ENCODE measurements at regions not wholly inside any gene's neighbourhood (a gene's known extent, or its start where the extent isn't known, plus 50 kb on each side); places are given as distances from the start of the nearest gene placed in this dataset.
"Not testable (repeated sequence)": the region's sequence is repeated elsewhere in the genome, so short reads cannot be mapped to it uniquely, and the experiment has no call there.

- intact Hi-C loops (cut with micrococcal nuclease; ENCODE audit: unreplicated experiment) = no loop called here
- Histone ChIP-seq H3K27ac (ENCODE audit: low read depth, low read length, poor library complexity, severe bottlenecking) (no peak overlapping the region), H3K4me3 (ENCODE audit: low read depth, low read length, poor library complexity, severe bottlenecking) (no peak overlapping the region), H3K4me1 (ENCODE audit: insufficient read depth, low read length, poor library complexity, severe bottlenecking) (no peaks in the 10 kb centered on the region), H3K36me3 (ENCODE audit: insufficient read depth, low read length, poor library complexity, severe bottlenecking) (no peaks in the 10 kb centered on the region), H3K27me3 (replicated peaks; ENCODE audit: insufficient read depth, low read depth, low read length, poor library complexity) (no peaks in the 10 kb centered on the region), H3K9me3 (ENCODE audit: low read depth, low read length, poor library complexity, severe bottlenecking) (no peaks in the 10 kb centered on the region)
- no TSS peak for BruUV-seq (replicated peaks)
- TF ChIP-seq EZH2 (IDR thresholded peaks at IDR 0.05; ENCODE audit: borderline replicate concordance, low read depth, low read length, poor library complexity, severe bottlenecking) = no peak
- no peak for TF ChIP-seq CTCF (conservative IDR thresholded peaks at IDR 0.05; ENCODE audit: low read depth, low read length)
- CTCF ChIA-PET = interaction anchor here (1.5 kb wide), 1 partner anchor 11 kb away, joined by 3 read pairs; no protein-coding TSS in a partner anchor
- no peak for DNase-seq (ENCODE audit: low spot score)
- POLR2A ChIA-PET (ENCODE audit: low non-redundant PET) = no interaction called here
Observed at GRCh38 chr5:106443746-106444145, 1227.0 kb downstream of the EFNA5 start.

- DNase-seq (ENCODE audit: low spot score) = no peak
- intact Hi-C loops (cut with micrococcal nuclease; ENCODE audit: unreplicated experiment) = no loop called here
- Histone ChIP-seq H3K4me3 (ENCODE audit: low read depth, low read length, poor library complexity, severe bottlenecking) (no peak overlapping the region), H3K27ac (ENCODE audit: low read depth, low read length, poor library complexity, severe bottlenecking) (no peak overlapping the region), H3K27me3 (replicated peaks; ENCODE audit: insufficient read depth, low read depth, low read length, poor library complexity) (no peaks in the 10 kb centered on the region), H3K9me3 (ENCODE audit: low read depth, low read length, poor library complexity, severe bottlenecking) (no peaks in the 10 kb centered on the region), H3K4me1 (ENCODE audit: insufficient read depth, low read length, poor library complexity, severe bottlenecking) (no peaks in the 10 kb centered on the region), H3K36me3 (ENCODE audit: insufficient read depth, low read length, poor library complexity, severe bottlenecking) (no peaks in the 10 kb centered on the region)
- BruUV-seq (replicated peaks) = no TSS peak
- ChIA-PET CTCF (no interaction called here), POLR2A (ENCODE audit: low non-redundant PET) (no interaction called here)
- TF ChIP-seq EZH2 (IDR thresholded peaks at IDR 0.05; ENCODE audit: borderline replicate concordance, low read depth, low read length, poor library complexity, severe bottlenecking) (no peak), CTCF (conservative IDR thresholded peaks at IDR 0.05; ENCODE audit: low read depth, low read length) (no peak)
Observed at GRCh38 chr5:106435185-106435584, 1235.6 kb downstream of the EFNA5 start.

GRCh38 chr5:106430733-106431132 lies 1240.0 kb downstream of the EFNA5 start:
- H3K36me3 ChIP-seq (ENCODE audit: insufficient read depth, low read length, poor library complexity, severe bottlenecking); H3K27me3 ChIP-seq (replicated peaks; ENCODE audit: insufficient read depth, low read depth, low read length, poor library complexity); intact Hi-C loops (cut with micrococcal nuclease; ENCODE audit: unreplicated experiment); H3K9me3 ChIP-seq (ENCODE audit: low read depth, low read length, poor library complexity, severe bottlenecking); DNase-seq (ENCODE audit: low spot score); CTCF ChIA-PET; BruUV-seq (replicated peaks); POLR2A ChIA-PET (ENCODE audit: low non-redundant PET); H3K4me1 ChIP-seq (ENCODE audit: insufficient read depth, low read length, poor library complexity, severe bottlenecking); H3K4me3 ChIP-seq (ENCODE audit: low read depth, low read length, poor library complexity, severe bottlenecking); H3K27ac ChIP-seq (ENCODE audit: low read depth, low read length, poor library complexity, severe bottlenecking): not testable (repeated sequence)

- no peak for TF ChIP-seq EZH2 (IDR thresholded peaks at IDR 0.05; ENCODE audit: borderline replicate concordance, low read depth, low read length, poor library complexity, severe bottlenecking)
- TF ChIP-seq CTCF (conservative IDR thresholded peaks at IDR 0.05; ENCODE audit: low read depth, low read length) = no peak
- H3K36me3 ChIP-seq (ENCODE audit: insufficient read depth, low read length, poor library complexity, severe bottlenecking) = no peaks in the 10 kb centered on the region
- no peak overlapping the region for H3K27ac ChIP-seq (ENCODE audit: low read depth, low read length, poor library complexity, severe bottlenecking)
- ChIA-PET POLR2A (ENCODE audit: low non-redundant PET) (no interaction called here), CTCF (no interaction called here)
- H3K4me3 ChIP-seq (ENCODE audit: low read depth, low read length, poor library complexity, severe bottlenecking) = no peak overlapping the region
- intact Hi-C loops (cut with micrococcal nuclease; ENCODE audit: unreplicated experiment) = no loop called here
- no peaks in the 10 kb centered on the region for H3K27me3 ChIP-seq (replicated peaks; ENCODE audit: insufficient read depth, low read depth, low read length, poor library complexity)
- BruUV-seq (replicated peaks) = no TSS peak
- H3K9me3 ChIP-seq (ENCODE audit: low read depth, low read length, poor library complexity, severe bottlenecking) = no peaks in the 10 kb centered on the region
- no peaks in the 10 kb centered on the region for H3K4me1 ChIP-seq (ENCODE audit: insufficient read depth, low read length, poor library complexity, severe bottlenecking)
- DNase-seq (ENCODE audit: low spot score) = no peak
Observed at GRCh38 chr5:106423109-106423897, 1247.4 kb downstream of the EFNA5 start.

Measured in A673 (cell line).